ENCODE measurements at regions not wholly inside any gene's neighbourhood (a gene's known extent, or its start where the extent isn't known, plus 50 kb on each side); places are given as distances from the start of the nearest gene placed in this dataset.
A peak's percentile ranks its signal among the peaks of the same experiment; 100 is the strongest.

GRCh38 chrX:39507034-39507433, 590.7 kb downstream of the BCOR start:
- no peak for DNase-seq (ENCODE audit: low read depth)

- DNase-seq (ENCODE audit: low read depth): no peak
Observed at GRCh38 chrX:39507617-39508299, 590.0 kb downstream of the BCOR start.

- DNase-seq (ENCODE audit: low read depth): no peak
Observed at GRCh38 chrX:39508300-39508692, 589.5 kb downstream of the BCOR start.

GRCh38 chrX:39509157-39509556, 588.6 kb downstream of the BCOR start:
- DNase-seq (ENCODE audit: low read depth): no peak

GRCh38 chrX:39513836-39514235, 583.9 kb downstream of the BCOR start:
- DNase-seq (ENCODE audit: low read depth): no peak

GRCh38 chrX:39514801-39515200, 583.0 kb downstream of the BCOR start:
- no peak for DNase-seq (ENCODE audit: low read depth)

GRCh38 chrX:39516427-39516841, 581.3 kb downstream of the BCOR start:
- DNase-seq (ENCODE audit: low read depth): no peak

GRCh38 chrX:39518476-39519029, 579.2 kb downstream of the BCOR start:
- DNase-seq (ENCODE audit: low read depth): no peak

GRCh38 chrX:39519030-39519488, 578.7 kb downstream of the BCOR start:
- no peak for DNase-seq (ENCODE audit: low read depth)

- no peak for DNase-seq (ENCODE audit: low read depth)
Observed at GRCh38 chrX:39519566-39520301, 578.0 kb downstream of the BCOR start.

GRCh38 chrX:39525758-39526157, 572.0 kb downstream of the BCOR start:
- DNase-seq (ENCODE audit: low read depth): no peak

- peak; percentile 15 for DNase-seq (ENCODE audit: low read depth)
Observed at GRCh38 chrX:39527025-39527424, 570.7 kb downstream of the BCOR start.

- DNase-seq (ENCODE audit: low read depth): no peak
Observed at GRCh38 chrX:39528161-39528916, 569.4 kb downstream of the BCOR start.

- DNase-seq (ENCODE audit: low read depth): no peak
Observed at GRCh38 chrX:39532761-39533160, 565.0 kb downstream of the BCOR start.

- no peak for DNase-seq (ENCODE audit: low read depth)
Observed at GRCh38 chrX:39534949-39535348, 562.8 kb downstream of the BCOR start.

GRCh38 chrX:39536211-39536610, 561.5 kb downstream of the BCOR start:
- no peak for DNase-seq (ENCODE audit: low read depth)

- no peak for DNase-seq (ENCODE audit: low read depth)
Observed at GRCh38 chrX:39541881-39542280, 555.9 kb downstream of the BCOR start.

GRCh38 chrX:39542316-39542715, 555.4 kb downstream of the BCOR start:
- no peak for DNase-seq (ENCODE audit: low read depth)

- DNase-seq (ENCODE audit: low read depth): no peak
Observed at GRCh38 chrX:39550795-39551361, 546.9 kb downstream of the BCOR start.

GRCh38 chrX:39551762-39552161, 546.0 kb downstream of the BCOR start:
- DNase-seq (ENCODE audit: low read depth): no peak

- DNase-seq (ENCODE audit: low read depth): no peak
Observed at GRCh38 chrX:39555431-39555830, 542.3 kb downstream of the BCOR start.

- DNase-seq (ENCODE audit: low read depth): no peak
Observed at GRCh38 chrX:39556056-39556455, 541.7 kb downstream of the BCOR start.
